ENCODE measurements at regions not wholly inside any gene's neighbourhood (a gene's known extent, or its start where the extent isn't known, plus 50 kb on each side); places are given as distances from the start of the nearest gene placed in this dataset.

DNA sequence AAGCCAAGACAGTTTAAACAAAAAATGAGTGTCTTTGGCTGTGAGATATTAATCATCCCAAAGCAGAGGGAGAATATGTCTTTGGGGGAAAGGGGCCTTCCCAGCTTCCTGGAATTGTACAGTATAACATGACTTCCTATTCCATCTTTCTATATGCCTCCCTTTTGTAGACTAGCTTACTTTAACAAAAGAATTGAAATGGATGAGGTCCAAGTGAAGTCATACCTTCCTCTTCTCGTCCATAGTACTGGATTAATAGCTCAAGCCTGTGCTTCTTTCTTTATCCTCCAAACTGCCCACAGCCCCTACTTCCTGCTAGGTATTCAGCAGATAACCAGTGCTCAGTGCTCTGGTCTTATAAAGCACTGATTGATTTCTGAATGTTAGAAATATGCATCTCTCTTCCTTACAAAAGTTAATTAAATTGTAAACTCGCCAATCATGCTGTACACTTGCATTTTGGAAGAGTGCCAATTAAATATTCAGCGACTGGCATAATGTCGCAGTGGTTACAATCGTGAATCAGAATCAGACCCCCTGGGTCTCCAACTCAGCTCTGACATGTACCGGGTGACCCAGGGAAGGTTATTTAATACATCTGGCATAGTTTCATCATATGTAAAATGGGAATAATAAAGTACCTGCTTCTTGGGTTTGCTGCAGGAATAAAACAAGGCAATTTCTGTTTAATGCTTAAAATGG is 325.1 kb downstream of the RND3 start:
- Histone ChIP-seq H3K4me2 (ENCODE audit: insufficient read depth, low read length) (no peak overlapping the region), H3K27ac (ENCODE audit: low read depth, low read length) (no peak overlapping the region), H3K4me1 (ENCODE audit: insufficient read depth, low read length) (peaks cover 8% of the 10 kb centered on the region), H3K4me3 (ENCODE audit: insufficient read depth, low read length) (no peak overlapping the region), H3K27me3 (ENCODE audit: insufficient read depth, low read length) (no peaks in the 10 kb centered on the region), H2AFZ (ENCODE audit: low read length) (no peak overlapping the region), H4K20me1 (ENCODE audit: insufficient read depth, low read length) (no peaks in the 10 kb centered on the region), H3K79me2 (ENCODE audit: insufficient read depth, low read length) (no peaks in the 10 kb centered on the region), H3K36me3 (ENCODE audit: insufficient read depth, low read length) (no peaks in the 10 kb centered on the region), H3K9me3 (ENCODE audit: low read depth, low read length) (no peaks in the 10 kb centered on the region)
- no peak for DNase-seq (ENCODE audit: insufficient read length, low spot score, missing footprints)
- TF ChIP-seq, protein P1, sequence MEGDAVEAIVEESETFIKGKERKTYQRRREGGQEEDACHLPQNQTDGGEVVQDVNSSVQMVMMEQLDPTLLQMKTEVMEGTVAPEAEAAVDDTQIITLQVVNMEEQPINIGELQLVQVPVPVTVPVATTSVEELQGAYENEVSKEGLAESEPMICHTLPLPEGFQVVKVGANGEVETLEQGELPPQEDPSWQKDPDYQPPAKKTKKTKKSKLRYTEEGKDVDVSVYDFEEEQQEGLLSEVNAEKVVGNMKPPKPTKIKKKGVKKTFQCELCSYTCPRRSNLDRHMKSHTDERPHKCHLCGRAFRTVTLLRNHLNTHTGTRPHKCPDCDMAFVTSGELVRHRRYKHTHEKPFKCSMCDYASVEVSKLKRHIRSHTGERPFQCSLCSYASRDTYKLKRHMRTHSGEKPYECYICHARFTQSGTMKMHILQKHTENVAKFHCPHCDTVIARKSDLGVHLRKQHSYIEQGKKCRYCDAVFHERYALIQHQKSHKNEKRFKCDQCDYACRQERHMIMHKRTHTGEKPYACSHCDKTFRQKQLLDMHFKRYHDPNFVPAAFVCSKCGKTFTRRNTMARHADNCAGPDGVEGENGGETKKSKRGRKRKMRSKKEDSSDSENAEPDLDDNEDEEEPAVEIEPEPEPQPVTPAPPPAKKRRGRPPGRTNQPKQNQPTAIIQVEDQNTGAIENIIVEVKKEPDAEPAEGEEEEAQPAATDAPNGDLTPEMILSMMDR (IDR thresholded peaks at IDR 0.05; ENCODE audit: extremely low read depth, low read depth, low read length): no peak

DNA sequence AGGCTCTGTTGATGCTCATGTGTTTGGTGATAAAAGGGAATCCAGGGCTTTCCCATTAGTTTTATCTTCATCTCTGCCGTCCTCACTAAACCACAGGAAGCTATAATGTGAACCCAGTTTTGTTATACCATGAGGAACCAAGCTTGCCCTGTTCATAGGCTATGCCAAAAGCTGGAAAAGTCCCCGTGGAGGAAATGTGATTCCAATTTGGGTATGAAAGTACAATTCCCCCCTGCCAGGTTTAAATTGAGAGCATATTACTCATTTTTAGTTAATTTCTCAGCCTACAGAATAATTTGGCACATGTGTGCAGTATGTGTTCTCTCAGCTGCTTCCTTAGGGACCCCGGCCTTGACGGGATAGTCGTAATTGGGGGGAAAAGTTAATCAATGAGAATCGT is 327.4 kb downstream of the RND3 start:
- TF ChIP-seq, protein P1 (IDR thresholded peaks at IDR 0.05; ENCODE audit: extremely low read depth, low read depth, low read length): no peak
- no peaks in the 10 kb centered on the region for H4K20me1 ChIP-seq (ENCODE audit: insufficient read depth, low read length)
- H3K79me2 ChIP-seq (ENCODE audit: insufficient read depth, low read length): no peaks in the 10 kb centered on the region
- H3K4me1 ChIP-seq (ENCODE audit: insufficient read depth, low read length): peaks cover 3% of the 10 kb centered on the region
- H3K27me3 ChIP-seq (ENCODE audit: insufficient read depth, low read length): no peaks in the 10 kb centered on the region
- no peak for DNase-seq (ENCODE audit: insufficient read length, low spot score, missing footprints)
- no peaks in the 10 kb centered on the region for H3K36me3 ChIP-seq (ENCODE audit: insufficient read depth, low read length)
- H3K4me2 ChIP-seq (ENCODE audit: insufficient read depth, low read length): no peak overlapping the region
- no peaks in the 10 kb centered on the region for H3K9me3 ChIP-seq (ENCODE audit: low read depth, low read length)
- H3K27ac ChIP-seq (ENCODE audit: low read depth, low read length): no peak overlapping the region
- H3K4me3 ChIP-seq (ENCODE audit: insufficient read depth, low read length): no peak overlapping the region
- H2AFZ ChIP-seq (ENCODE audit: low read length): no peak overlapping the region

DNA sequence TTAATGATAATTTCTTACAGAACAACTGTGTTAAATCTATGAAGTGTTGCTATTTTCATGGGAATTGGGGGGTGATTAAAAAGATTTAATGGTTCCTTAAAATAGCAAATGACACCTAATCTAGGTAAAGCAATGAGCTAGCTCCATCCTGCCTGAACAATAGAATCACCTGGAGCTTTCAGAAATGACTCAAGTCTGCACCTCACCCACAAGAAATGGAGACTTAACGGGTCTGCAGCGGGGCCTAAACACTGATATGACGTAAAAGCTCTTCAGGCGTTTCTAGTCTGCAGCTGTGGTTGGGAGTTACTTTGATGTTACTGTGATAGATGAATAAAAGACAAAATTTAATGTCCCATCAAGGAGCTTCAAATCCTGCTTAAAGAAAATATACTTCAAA is 328.2 kb downstream of the RND3 start:
- no peak for DNase-seq (ENCODE audit: insufficient read length, low spot score, missing footprints)
- Histone ChIP-seq H3K27ac (ENCODE audit: low read depth, low read length) (no peak overlapping the region), H3K27me3 (ENCODE audit: insufficient read depth, low read length) (no peaks in the 10 kb centered on the region), H2AFZ (ENCODE audit: low read length) (no peak overlapping the region), H3K9me3 (ENCODE audit: low read depth, low read length) (no peaks in the 10 kb centered on the region), H3K4me1 (ENCODE audit: insufficient read depth, low read length) (peaks cover 3% of the 10 kb centered on the region), H3K36me3 (ENCODE audit: insufficient read depth, low read length) (no peaks in the 10 kb centered on the region), H3K79me2 (ENCODE audit: insufficient read depth, low read length) (no peaks in the 10 kb centered on the region), H3K4me3 (ENCODE audit: insufficient read depth, low read length) (no peak overlapping the region), H4K20me1 (ENCODE audit: insufficient read depth, low read length) (no peaks in the 10 kb centered on the region), H3K4me2 (ENCODE audit: insufficient read depth, low read length) (no peak overlapping the region)
- TF ChIP-seq, protein P1 (IDR thresholded peaks at IDR 0.05; ENCODE audit: extremely low read depth, low read depth, low read length): no peak

DNA sequence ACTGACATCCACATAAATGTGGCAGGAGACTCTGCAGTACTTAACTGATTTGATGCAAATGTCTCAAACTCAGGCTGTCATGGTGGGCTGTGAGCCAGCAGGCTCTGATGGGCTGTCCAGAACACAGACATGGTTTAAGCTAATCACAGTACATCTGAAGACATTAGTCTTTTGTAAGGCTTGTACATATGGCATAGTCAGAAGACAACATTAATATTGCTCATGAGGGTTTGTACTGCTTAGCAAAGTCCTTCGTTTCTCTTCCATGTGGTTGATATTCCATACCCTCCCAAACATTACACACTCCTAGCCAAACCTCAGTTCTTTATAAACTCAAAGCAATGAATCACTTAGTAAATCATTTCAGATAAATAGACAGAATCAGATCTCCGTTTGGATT is 330.6 kb downstream of the RND3 start:
- Histone ChIP-seq H2AFZ (ENCODE audit: low read length) (no peak overlapping the region), H3K27ac (ENCODE audit: low read depth, low read length) (no peak overlapping the region), H3K36me3 (ENCODE audit: insufficient read depth, low read length) (no peaks in the 10 kb centered on the region), H3K4me3 (ENCODE audit: insufficient read depth, low read length) (no peak overlapping the region), H3K27me3 (ENCODE audit: insufficient read depth, low read length) (no peaks in the 10 kb centered on the region), H4K20me1 (ENCODE audit: insufficient read depth, low read length) (no peaks in the 10 kb centered on the region), H3K4me1 (ENCODE audit: insufficient read depth, low read length) (peaks cover 3% of the 10 kb centered on the region), H3K9me3 (ENCODE audit: low read depth, low read length) (no peaks in the 10 kb centered on the region), H3K4me2 (ENCODE audit: insufficient read depth, low read length) (no peak overlapping the region), H3K79me2 (ENCODE audit: insufficient read depth, low read length) (no peaks in the 10 kb centered on the region)
- TF ChIP-seq, protein P1 (IDR thresholded peaks at IDR 0.05; ENCODE audit: extremely low read depth, low read depth, low read length): no peak
- DNase-seq (ENCODE audit: insufficient read length, low spot score, missing footprints): no peak

All from osteoblast (primary cell).